ENCODE measurements at regions not wholly inside any gene's neighbourhood (a gene's known extent, or its start where the extent isn't known, plus 50 kb on each side); places are given as distances from the start of the nearest gene placed in this dataset.

DNA sequence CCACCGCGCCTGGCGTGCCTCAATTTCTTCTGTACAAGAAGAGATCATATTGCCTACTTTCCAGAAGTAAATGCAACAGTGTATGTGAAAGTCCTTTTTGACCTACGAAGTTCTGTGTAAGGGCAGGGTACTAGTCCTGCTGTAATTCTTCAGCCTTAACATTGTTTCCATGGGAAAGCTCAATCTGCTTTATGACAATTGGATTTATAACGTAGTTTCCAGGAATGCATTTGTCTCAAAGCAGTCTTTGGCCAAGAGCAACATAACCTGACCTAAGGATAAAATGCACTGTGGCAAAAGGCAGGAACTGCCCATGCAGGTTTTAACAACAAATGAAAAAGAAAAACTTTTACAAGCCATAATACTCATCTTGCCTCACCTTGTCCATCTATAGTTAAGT lies 108.1 kb upstream of the PODXL start:
- TF ChIP-seq, protein P1, sequence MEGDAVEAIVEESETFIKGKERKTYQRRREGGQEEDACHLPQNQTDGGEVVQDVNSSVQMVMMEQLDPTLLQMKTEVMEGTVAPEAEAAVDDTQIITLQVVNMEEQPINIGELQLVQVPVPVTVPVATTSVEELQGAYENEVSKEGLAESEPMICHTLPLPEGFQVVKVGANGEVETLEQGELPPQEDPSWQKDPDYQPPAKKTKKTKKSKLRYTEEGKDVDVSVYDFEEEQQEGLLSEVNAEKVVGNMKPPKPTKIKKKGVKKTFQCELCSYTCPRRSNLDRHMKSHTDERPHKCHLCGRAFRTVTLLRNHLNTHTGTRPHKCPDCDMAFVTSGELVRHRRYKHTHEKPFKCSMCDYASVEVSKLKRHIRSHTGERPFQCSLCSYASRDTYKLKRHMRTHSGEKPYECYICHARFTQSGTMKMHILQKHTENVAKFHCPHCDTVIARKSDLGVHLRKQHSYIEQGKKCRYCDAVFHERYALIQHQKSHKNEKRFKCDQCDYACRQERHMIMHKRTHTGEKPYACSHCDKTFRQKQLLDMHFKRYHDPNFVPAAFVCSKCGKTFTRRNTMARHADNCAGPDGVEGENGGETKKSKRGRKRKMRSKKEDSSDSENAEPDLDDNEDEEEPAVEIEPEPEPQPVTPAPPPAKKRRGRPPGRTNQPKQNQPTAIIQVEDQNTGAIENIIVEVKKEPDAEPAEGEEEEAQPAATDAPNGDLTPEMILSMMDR (conservative IDR thresholded peaks at IDR 0.05) = no peak
- TF ChIP-seq EZH2 (IDR thresholded peaks at IDR 0.05; ENCODE audit: low read depth) = no peak
